HG02588 (cell line): ENCODE measurements at regions not wholly inside any gene's neighbourhood (a gene's known extent, or its start where the extent isn't known, plus 50 kb on each side); places are given as distances from the start of the nearest gene placed in this dataset.

ENCODE experiments used
- ATAC-seq: cut with Tn5 transposase; IDR thresholded peaks from one replicate; pipeline ENCODE4 v1.9.1; 2021; ENCODE audit warnings: mild to moderate bottlenecking, moderate library complexity; ENCODE audit not compliant: unreplicated experiment

DNA sequence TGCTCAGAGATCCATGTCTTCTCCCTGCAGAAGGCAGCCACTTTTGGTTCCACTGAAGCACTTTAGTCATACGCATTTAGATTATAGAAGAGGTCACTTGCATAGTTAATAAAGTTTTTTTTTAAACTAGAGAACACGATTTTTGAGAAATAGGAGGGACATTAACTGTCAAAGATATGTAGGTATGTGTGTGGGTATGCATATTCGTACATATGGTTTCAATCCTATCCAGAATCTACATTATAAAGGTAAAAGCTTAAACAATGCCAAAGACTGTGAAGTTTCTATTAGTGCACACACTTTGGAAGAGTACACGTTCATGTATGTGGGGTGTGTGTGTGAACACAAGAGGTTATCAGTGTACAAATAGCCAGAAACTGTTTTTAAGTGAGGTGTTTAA is 103.2 kb downstream of the BTBD3 start:
- ATAC-seq: no peak

DNA sequence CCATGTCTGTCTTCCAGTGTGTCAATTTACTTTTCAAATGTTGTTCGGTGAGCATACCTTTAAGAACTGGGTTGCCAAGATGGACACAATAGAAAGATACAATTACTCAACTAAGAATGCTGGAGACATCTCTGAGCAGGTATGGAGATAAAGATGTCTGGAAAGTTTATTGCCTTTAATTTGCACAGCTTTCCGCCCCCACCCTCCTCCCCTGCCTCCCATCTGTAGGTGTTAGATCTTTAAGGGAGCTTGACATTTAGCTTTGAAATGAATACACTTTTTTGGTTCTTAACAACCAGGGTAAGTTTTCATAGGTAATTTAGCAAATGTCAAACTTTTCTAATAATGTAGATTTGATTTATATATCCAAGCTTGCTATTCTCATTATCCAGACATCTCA is 104.4 kb downstream of the BTBD3 start:
- no peak for ATAC-seq

DNA sequence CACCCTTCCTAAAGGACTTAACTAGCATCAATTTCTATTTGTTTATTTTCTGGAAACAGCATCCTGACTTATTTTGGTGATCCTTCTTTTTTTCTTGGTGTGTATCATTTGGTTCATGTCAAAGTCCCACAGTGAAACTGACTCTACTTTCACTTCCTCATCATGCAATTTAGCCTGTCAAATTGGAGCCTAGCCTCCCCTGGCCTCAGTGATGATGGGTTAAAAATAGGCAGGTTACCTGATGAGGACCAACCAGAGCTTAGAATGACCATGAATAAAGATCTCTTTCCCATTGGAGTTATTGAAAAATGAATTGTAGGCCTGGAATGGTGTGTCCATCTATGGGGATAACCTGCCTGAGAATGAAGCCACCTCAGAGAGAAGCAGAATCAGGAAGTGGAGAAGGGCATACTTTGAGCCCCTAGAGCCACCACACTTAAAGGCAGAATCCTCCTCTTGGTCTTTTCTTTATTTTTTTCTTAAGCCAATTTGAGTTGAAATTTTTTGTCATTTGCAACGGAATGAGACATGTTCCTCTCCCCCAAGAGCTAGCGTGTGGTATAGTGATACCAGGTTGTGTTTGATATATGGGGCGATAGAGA is 105.6 kb downstream of the BTBD3 start:
- ATAC-seq: no peak

GRCh38 chr20:12028771-12029170 is 111.1 kb downstream of the BTBD3 start:
- no peak for ATAC-seq

DNA sequence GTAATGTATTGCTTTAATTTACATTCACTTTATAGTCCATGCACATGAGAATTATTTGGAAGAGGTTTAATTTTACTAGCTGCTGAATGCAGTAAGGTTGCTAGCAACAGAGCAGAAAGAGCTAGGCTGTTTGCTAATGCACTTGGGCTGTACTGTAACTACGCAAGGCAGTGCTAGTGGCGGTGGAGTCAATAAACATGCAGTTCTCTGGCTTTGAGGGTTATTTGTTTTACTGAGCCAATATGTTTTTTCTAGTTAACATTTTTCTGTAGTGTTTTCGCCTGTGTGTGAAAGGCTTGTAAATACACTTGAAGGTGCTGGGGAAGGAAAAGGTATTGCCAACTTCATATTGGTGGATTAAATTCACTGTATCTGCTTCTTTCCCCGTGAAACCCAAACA is 112.8 kb downstream of the BTBD3 start:
- ATAC-seq: no peak

GRCh38 chr20:12036142-12036541 is 118.4 kb downstream of the BTBD3 start:
- no peak for ATAC-seq

- no peak for ATAC-seq
Observed at GRCh38 chr20:12037521-12037920, 119.8 kb downstream of the BTBD3 start.

DNA sequence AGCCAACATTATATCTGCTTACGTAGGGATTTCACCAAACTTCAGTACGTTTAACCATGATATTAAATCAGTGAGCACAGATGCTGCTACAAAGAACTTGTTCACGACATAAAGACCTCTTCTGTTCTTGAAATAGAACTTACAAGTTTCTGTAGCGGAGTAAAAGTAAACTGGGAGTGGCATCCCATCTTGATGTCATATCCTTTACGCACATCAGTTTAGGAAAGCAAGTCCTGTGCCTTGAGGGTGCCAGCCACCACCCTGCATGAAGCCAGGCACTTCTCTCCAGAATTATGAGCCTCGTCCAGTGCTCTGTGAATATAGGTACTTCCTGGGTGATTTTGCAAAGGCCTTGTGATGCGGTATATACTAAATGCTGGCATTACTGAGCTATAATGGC is 122.6 kb downstream of the BTBD3 start:
- no peak for ATAC-seq

DNA sequence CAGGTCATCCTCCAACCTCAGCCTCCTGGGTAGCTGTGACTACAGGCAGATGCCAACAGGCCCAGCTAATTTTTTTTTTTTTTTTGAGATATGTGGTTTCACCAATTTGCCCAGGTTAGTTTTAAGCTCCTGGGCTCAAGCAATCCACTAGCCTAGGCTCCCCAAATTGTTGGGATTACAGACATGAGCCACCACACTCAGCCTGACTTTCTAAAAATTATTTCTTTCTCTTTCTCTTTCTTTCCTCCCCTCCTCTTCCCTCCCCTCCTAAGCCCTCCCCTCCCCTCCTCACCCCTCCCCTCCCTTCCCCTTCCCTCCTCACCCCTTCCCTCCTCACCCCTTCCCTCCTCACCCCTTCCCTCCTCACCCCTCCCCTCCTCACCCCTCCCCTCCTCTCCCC is 127.3 kb downstream of the BTBD3 start:
- ATAC-seq: no peak

DNA sequence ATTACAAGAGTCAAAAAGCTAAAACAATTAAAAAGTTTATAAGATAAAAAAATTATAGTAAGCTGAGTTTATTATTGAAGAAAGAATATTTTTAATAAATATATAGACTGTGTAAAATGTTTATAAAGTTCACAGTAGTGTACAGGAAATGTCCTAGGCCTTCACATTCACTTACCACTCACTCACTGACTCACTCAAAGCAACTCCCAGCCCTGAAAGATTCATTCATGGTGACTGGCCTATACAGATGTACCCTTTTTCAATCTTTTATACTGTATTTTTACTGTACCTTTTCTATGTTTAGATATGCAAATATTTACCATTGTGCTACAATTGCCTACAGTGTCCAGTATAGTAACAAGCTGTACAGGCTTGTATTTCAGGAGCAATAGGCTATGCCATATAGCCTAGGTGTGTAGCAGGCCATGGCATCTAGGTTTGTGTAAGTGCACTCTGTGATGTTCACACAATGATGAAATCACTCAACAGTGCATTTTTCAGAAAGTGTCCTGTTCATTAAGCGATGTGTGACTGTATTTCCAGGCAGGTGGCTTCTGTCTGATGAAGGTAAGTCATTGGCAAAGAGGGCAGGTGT is 130.2 kb downstream of the BTBD3 start:
- ATAC-seq: no peak

DNA sequence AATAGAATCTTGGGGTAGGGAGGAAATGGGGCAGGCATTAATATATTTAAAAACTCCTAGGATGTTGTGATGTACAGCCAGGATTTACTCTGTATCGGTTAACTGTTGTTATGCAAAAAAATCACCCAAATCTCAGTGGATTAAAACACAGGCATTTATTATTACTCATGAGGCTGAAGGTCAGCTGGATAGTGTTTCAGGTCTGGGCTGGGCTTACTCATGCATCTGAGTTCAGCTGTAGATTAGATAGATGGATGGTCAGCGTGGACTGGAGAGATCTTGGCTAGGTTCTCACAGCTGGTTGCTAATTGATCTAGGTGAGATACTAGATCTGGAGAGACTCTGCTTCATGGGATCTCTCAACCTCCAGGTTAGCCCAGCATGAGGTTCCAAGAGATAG is 131.4 kb downstream of the BTBD3 start:
- ATAC-seq: no peak

GRCh38 chr20:12051206-12052163 is 133.8 kb downstream of the BTBD3 start:
- no peak for ATAC-seq

DNA sequence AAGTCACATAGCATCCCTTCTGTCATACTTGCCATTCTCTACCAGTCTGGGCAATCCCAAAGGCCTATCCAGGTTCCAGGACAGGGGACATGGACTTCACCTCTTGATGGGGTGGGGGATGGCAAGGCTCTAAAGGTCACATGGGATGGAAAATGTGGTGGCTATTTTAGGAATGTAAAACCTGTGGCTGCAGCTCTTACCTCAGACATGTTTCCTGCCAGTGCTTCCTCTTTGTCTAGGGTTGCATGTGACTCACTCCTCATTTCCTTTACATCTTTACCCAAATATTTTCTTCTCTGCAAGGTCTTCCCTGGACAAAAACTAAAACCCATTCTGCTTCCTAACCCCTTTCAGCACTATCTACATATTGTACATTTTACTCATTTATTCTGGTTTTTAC is 135.7 kb downstream of the BTBD3 start:
- no peak for ATAC-seq

DNA sequence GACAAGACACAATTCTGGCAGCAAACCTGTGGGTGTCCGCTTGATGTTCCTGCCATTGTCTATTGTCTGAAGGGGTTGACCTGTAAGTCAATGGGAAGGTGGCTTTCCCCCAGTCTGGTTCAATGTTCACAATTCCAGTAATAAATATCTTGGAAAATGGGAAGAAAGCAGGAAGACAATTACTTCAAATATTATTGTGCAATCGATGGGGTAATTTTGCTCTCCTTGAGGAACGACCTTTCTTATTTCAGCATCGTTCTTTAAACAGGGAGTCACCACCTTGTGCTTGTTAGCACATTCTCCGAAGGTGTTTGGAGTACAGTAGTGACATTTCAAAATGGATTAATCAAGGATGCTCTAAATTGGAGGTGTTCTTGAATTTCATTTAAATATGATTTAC is 136.9 kb downstream of the BTBD3 start:
- ATAC-seq: no peak

DNA sequence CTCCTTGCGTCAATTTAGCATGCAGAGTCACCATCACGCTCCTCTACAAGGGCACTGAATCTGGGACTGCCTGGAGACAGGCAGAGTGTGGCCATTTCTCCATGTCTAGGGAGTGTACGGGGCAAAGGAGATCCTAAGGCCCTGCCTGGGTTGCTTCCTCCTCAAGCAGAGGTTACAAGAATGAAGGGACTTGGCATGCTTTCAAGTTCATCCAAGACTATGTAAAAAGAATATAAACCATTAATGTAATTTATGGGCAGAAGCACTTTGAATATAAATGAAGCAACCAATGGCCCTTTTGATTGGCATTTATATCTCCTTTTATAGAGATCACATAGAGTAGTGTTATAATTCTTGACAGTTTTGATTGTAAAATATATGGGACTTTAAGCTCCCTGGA is 137.5 kb downstream of the BTBD3 start:
- no peak for ATAC-seq

DNA sequence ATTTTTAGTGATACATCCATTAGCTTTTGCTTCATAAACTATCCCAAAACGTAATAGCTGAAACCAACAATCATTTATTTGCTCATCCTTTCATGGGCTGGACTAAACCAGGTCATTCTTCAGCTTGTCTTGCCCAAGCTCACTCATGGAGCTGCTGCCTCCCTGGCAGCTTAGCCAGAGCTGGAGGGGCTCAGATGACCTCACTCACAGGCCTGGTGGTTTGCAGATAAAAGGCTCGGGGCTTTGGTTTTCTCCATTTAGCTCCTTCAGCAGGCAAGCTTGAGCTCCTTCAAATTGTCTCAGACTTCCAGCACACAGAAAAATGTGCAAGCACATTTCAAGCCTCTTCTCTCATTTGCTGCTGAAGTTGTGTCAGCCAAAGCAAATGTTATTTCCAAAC is 139.1 kb downstream of the BTBD3 start:
- no peak for ATAC-seq

GRCh38 chr20:12057778-12058177 is 140.1 kb downstream of the BTBD3 start:
- ATAC-seq: no peak

DNA sequence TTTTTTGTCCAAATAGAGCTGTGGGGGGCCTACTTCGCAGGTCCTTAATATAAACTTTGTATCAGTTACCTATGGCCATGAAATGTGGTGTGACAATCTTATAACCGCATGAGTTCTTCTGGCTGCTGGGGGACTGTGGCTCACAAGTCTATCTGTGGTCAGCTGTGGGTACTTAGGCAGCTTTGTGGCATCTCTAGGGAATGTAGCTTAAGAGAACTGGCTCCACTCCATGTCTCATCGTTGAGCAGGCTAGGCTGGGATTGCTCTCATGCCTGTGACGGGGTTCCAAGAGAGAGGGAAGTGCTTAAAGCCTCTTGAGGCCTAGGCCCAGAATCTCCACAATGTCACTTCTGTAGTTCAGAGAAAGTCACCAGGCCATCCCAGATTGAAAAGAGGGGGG is 140.5 kb downstream of the BTBD3 start:
- no peak for ATAC-seq

- ATAC-seq: no peak
Observed at GRCh38 chr20:12061466-12061865, 143.8 kb downstream of the BTBD3 start.

DNA sequence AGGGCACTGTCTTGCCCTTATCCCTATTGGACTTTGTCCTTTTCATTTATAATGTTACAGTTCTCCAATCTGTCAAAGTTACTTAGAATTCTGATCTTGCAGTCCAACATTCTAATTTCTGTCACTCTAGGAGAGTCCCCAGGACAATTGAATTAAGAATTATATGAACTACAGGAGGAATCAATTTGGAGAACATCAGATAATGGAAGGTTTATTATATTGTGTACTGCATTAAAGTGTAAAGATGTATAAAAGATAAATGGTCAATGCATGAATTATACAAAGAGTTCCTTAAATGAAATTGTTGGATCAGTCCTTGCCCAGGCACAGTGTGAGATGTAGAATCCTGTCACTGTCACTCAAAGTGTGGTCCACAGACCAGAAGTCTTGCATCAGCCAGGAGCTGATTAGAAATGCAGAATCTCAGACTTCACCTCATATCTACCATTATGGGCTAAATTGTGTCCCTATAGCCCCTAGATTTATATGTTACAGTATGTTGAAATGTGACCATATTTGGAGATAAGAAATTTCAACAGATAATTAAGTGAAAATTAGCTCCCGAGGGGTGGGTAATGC is 145.5 kb downstream of the BTBD3 start:
- ATAC-seq: no peak

DNA sequence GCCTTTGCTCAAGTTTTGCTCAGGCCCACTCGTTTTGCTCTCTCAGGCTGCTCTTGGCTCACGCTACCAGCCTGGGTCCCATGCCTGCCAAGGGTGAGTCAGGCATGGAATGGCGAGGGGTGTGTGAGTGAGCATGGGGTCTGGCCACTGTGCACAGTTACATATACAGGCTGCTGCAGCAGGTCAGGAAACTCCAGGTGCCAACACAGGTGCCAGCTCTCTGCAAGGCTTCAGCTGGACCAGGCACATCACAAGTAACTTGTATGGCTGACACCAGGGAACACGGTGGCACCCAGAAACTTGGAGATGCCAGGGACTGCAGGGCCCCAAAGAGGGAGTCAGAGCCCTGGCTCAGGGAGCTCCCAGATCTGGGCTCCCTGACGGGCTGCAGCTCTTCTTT is 146.8 kb downstream of the BTBD3 start:
- ATAC-seq: no peak

DNA sequence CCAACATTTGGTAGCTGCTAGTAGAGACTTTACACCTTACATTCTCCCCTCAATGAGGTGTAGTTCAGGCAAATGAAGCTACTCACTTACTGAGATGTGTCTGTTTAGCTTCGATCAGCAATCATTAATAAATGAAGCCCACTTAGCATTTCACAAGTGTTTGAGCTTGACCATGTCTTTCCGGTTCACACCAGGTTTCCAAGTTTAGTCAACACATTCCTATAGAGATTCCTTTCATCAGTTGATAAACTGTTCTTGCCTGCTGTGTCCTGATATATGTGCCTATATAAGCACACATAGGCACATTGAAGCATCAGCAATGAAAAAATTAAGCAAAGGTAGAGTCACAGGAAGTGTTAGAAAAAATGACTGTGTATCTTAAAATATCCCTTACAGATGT is 150.0 kb downstream of the BTBD3 start:
- ATAC-seq: no peak
